Activated CD8-positive, alpha-beta memory T cell treated with anti-CD3 and anti-CD28 coated beads for 24 hours (primary cell): ENCODE measurements at regions not wholly inside any gene's neighbourhood (a gene's known extent, or its start where the extent isn't known, plus 50 kb on each side); places are given as distances from the start of the nearest gene placed in this dataset.

ENCODE experiments used
- DNase-seq: peaks from one replicate; pipeline ENCODE4 v3.0.0-alpha.2; 2020

- no peak for DNase-seq
These were observed 366.0 kb upstream of the GRIA3 start for GRCh38 chrX:122818068-122818467.

DNA sequence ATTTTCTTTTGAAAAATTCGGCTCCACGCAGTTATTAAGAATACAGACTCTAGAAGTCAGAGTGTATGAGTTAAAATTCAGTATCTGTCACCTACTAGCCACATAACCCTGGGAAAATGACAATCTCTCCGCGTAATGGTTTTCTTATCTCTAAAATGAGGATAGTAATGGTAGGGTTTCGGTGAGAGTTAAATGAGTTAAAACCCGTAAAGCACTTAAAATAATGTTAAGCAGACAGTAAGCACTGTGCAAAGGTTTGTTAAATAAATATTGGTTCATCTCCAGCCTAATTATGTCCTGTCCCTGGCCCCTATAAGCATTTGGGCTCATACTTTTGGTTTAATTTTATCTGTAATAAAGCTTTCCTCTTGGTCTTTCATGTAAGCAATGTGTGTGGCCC, 350.8 kb upstream of the GRIA3 start:
- DNase-seq, result no peak

- DNase-seq, result no peak
These were observed 348.2 kb upstream of the GRIA3 start for GRCh38 chrX:122835886-122836285.

- DNase-seq, result no peak
These were observed 333.8 kb upstream of the GRIA3 start for GRCh38 chrX:122850326-122850725.

GRCh38 chrX:122856205-122856604, 327.9 kb upstream of the GRIA3 start:
- no peak for DNase-seq

GRCh38 chrX:122857734-122858133, 326.3 kb upstream of the GRIA3 start:
- no peak for DNase-seq

DNA sequence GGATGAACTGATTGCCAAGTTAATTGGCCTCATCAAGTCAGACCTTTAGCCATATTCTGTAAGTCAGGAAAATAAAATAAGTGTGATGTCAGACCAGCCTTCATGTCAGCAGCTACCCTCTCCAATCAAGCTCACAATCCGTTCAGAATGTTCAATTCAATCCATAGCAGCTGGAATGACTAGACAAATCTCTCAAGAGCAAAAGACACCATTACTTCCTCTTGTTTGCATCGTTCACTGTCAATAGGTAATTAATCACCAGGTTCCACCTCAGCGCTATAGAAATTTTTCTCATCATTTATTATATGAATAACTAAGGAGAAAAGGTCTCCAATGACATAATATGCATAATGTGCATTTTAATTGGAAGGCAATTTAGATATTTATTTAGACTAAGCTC, 321.0 kb upstream of the GRIA3 start:
- DNase-seq, result no peak

DNA sequence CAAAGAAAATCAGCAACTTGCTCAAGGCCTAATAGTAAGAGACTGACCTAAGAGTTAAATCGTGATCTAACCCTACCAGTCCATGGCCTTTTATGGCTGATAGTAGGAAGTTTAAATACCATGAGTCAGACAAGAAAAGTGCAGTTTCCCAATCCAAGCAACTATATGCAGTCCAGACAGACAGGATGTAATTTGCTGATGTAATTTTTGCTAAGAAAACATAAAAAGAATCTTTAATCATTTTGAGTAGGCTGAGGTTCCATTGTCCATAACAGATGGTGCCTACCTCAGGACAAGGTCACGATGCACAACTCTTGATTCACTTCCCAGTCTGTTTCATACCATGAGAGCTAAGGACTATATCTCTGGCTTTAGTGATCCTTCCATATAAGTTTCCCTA, 317.5 kb upstream of the GRIA3 start:
- no peak for DNase-seq

GRCh38 chrX:122868631-122869030, 315.4 kb upstream of the GRIA3 start:
- no peak for DNase-seq

DNA sequence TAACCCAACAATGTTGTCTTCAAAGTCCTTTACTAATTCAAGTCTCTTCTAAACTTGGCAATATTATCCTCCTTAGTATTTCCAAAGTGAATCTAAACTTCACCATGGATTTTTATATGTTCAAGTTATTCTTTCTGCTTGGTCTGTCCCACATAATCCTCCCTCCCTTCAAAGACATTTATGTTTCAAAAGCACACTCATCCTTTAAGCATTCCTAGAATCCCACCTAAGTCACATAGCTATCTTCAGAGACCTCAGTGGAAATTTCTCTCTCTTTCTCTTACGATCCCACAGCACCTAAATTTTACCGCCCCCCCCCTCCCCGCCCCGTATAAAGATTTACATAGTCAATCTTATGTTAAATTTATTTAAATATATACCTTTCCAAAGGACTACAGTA, 314.9 kb upstream of the GRIA3 start:
- no peak for DNase-seq

GRCh38 chrX:122878269-122878668, 305.8 kb upstream of the GRIA3 start:
- DNase-seq, result no peak

- DNase-seq, result no peak
These were observed 303.1 kb upstream of the GRIA3 start for GRCh38 chrX:122880952-122881351.

GRCh38 chrX:122890729-122891128, 293.3 kb upstream of the GRIA3 start:
- no peak for DNase-seq

DNA sequence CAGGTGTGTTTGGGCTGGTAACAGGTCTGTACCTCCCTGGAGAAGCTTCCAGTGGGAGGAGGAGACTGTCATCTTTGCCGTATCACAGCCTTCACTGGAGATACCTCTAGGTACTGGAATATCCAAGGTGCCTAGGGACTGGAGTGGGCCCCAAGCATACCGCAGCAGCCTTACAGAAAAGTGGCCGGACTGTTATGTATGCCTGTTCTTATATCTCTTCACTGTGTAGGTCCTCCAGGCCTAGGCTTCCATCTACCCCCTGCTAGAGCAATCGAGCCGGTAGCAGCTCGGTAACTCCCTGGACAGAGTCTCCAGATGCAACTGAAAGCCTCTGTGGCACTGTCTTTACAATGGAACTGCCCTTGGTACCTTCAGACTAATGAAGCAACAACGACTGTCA, 277.4 kb upstream of the GRIA3 start:
- no peak for DNase-seq

DNA sequence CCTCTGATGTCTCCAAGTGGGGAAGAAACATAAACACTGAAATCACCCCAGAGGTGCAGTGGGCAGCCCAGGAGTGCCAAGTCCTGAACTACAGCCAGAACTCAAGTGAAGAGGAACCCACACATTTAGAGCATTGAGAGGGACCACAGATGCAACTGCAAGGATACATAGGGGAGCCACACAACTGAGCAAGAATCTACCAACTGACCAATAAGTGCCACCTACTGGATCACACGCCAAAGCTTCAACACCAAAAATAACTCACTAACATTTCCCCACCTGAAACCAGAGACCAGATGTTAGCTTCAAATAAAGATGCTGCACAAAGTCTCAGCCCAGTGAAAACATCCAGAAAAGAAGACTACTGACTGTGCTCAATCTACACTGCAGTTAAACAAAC, 276.7 kb upstream of the GRIA3 start:
- no peak for DNase-seq

DNA sequence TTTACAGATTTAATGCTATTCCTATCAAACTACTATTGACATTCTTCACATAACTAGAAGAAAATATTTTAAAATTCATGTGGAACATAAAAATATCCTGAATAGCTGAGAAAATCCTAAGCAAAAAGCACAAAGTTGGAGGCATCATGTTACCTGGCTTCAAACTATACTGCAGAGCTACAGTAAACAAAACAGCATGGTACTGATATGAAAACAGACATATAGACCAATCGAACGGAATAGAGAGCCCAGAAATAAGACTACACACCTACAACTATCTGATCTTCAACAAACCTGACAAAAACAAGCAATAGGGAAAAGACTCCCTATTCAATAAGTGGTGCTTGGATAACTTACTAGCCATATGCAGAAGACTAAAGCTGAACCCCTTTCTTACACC, 273.4 kb upstream of the GRIA3 start:
- DNase-seq, result no peak

GRCh38 chrX:122913134-122913533, 270.9 kb upstream of the GRIA3 start:
- DNase-seq, result no peak

DNA sequence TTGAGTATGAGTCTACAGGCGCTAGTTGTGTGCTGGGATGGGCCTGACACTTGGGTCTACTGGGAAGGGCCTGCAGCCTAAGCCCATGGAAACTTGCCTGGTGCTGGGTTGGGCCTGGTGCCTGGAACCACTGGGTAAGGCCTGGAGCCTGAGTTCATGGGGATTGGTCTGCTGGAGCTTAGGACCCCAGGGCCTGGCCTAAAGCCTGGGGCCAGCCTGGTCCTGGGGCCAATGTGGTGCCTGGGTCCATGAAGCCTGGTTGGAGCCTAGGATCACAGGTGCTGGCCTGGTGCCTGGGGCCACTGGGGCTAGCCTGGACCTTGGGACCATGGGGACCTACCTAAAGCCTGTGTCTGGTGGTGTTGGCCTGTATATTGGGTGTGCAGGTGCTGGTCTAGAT, 270.3 kb upstream of the GRIA3 start:
- DNase-seq, result no peak

DNA sequence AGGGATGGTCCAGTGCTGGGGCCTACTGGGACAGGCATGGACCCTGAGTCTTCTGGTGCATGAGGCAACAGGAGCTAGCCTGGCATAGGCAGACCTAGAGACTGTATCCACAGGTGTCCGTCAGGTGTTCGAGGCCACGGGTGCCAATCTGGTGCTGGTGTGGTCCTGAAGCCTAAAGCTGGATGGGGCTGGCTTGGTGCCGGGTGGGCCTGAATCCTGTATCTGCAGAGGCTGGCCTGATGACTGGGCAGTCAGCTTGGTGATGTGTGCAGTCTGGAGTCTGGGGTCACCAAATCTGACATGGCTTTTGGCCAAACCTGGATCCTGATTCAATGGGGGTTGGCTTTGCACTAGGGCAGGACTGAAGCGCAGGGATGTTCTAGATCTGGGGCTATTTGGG, 269.8 kb upstream of the GRIA3 start:
- no peak for DNase-seq

DNA sequence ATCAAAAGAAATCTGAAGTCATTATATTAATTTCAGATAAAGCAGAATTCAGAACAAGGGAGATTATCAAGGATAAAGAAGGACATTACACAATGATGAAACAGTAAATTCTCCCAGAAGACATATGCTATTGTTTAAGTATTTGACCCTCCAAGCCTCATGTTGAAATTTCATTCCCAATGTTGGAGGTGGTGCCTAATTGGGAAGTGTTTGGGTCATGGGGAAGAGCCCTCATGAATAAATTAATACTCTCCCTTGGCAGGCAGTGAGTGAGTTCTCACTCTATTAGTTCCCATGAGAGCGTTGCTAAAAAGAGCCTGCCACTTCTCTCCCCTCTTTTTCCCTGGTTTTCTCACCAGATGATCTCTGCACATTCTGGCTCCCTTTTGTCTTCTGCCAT, 249.9 kb upstream of the GRIA3 start:
- DNase-seq, result no peak

- no peak for DNase-seq
These were observed 243.9 kb upstream of the GRIA3 start for GRCh38 chrX:122940199-122940598.

- no peak for DNase-seq
These were observed 242.3 kb upstream of the GRIA3 start for GRCh38 chrX:122941806-122942205.

GRCh38 chrX:122943918-122944317, 240.2 kb upstream of the GRIA3 start:
- no peak for DNase-seq

- no peak for DNase-seq
These were observed 238.8 kb upstream of the GRIA3 start for GRCh38 chrX:122945328-122945727.

GRCh38 chrX:122972604-122973003, 211.5 kb upstream of the GRIA3 start:
- DNase-seq, result no peak

DNA sequence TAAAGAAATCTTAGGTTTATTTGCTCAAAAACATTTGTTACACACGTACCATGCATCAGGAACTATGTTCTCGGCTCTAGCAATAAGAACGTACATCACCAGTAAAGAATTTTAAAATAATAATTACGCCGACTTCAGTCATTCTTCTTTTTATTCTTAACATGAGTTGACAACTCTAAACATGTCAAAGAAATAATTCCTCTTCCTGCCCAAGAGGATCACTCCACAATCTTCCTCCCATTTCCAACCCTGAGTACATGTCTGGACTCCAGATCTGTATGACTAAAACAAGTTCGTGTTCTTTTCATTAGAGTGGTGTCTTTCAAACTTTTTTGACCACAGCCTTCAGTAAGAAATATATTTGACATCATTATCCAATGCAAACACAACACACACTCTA, 201.6 kb upstream of the GRIA3 start:
- DNase-seq, result no peak
